H7 (cell line): ENCODE measurements at regions not wholly inside any gene's neighbourhood (a gene's known extent, or its start where the extent isn't known, plus 50 kb on each side); places are given as distances from the start of the nearest gene placed in this dataset.

Experiments
- DNase-seq: peaks from one replicate; pipeline ENCODE4 v3.0.0; 2012
- H3K27me3 ChIP-seq: 2 replicates; pipeline ENCODE4 v1.6.0; 2011; ENCODE audit warnings: mild to moderate bottlenecking, low read length; ENCODE audit not compliant: control insufficient read depth, insufficient read depth
- H3K36me3 ChIP-seq: replicated peaks from 2 replicates; pipeline ENCODE4 v1.5.1; 2011; ENCODE audit warnings: low read length; ENCODE audit not compliant: control insufficient read depth, insufficient read depth
- H3K4me3 ChIP-seq: 2 replicates; pipeline ENCODE4 v1.5.1; 2011; ENCODE audit warnings: low read depth, mild to moderate bottlenecking, control low read depth, low read length, moderate library complexity; ENCODE audit not compliant: insufficient read depth

DNA sequence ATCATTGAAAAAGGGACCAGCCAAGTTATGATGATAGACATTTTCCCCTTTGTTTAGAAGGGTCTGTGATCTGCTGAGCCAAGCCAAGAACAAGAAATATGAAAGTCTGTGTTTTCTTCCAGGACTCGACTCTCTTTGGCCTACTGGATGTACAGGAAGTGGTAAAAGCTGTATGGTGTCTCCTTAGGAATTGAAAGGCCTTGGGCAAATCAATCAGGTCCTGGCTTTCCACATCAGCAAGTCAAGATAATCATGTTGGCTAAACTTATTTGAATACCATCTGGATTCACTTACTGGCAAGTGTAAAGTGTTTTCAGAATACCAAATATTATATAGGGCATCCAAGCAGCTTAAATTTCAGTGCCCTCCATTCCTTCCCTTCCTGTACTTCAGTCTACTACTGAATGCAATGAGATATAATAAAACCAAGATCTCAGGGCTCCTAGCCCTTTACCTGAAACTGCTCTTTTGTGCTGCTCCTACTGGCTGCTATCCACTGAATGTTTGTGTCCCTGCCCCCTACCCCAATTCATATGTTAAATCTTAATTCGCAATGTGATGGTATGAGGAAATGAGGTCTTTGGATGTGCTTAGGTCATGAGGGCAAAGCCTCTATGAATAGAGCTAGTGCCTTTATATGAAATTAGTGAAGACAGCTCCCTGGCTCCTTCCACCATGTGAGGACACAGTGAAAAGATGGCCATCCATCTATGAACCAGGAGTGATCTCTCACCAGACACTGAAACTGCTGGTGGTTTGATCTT, 578.0 kb downstream of the SPRY1 start:
- Histone ChIP-seq H3K36me3 (no peaks in the 10 kb centered on the region), H3K27me3 (no peaks in the 10 kb centered on the region), H3K4me3 (no peak overlapping the region)
- no peak for DNase-seq

DNA sequence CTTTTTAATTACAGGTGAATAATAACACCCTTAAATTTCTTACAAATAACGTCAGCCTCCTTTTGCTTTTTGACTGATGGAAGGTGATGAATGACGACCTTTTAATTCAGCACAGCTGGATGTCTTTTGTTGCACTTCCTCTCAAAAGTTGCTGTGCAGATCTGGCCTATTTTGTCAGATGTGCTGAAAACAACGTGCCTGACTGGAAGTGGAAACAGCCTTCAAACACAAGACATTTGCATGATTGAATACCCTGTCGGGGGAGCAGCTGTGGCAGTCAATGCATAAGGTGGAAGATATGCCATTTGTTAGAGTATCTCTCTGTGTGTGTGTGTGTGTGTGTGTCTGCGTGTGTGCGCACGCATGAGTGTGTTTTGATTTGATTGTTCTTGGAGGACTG, 579.7 kb downstream of the SPRY1 start:
- Histone ChIP-seq H3K36me3 (no peaks in the 10 kb centered on the region), H3K27me3 (no peaks in the 10 kb centered on the region), H3K4me3 (no peak overlapping the region)
- DNase-seq: no peak

DNA sequence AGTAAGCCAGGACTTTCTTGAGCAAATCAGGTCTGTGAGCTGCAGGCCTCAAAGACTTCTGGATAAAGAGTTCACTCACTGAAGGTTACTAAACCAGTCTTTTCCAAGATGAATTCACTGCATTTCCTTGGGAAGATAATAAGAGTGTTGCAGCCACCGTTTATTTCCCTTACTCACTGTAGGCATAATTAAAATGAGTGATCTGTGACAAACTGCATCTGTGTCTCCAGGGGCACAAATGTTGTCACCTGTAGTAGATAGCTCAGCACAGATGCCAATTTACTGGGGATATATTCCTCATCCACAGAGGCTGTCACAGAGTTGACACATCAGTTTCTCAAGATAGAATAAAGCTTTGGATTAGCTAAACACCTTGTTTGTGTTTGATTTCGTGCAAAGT, 580.2 kb downstream of the SPRY1 start:
- Histone ChIP-seq H3K36me3 (no peaks in the 10 kb centered on the region), H3K4me3 (no peak overlapping the region), H3K27me3 (no peaks in the 10 kb centered on the region)
- DNase-seq: no peak

DNA sequence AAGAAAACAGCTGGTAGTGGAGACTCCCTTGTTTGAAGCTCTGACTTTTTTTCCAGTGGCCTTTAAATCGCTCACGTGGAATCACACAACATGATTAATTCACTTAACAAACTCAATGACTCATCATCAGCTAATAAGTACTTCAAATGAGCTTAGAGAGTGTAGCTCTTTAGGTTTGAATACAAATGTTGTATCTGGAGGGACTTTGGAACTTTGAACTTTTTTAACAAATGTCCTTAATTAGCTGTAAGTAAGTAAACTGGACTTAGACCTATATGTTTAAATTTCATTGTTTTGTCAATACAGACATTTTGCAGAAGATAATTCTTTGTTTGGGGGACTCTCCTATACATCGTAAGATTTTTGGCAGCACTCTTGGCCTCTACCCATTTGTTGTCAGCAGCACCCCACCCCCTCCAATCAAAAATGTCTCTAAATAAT, 581.1 kb downstream of the SPRY1 start:
- no peak overlapping the region for H3K4me3 ChIP-seq
- no peaks in the 10 kb centered on the region for H3K36me3 ChIP-seq
- no peak for DNase-seq
- no peaks in the 10 kb centered on the region for H3K27me3 ChIP-seq

DNA sequence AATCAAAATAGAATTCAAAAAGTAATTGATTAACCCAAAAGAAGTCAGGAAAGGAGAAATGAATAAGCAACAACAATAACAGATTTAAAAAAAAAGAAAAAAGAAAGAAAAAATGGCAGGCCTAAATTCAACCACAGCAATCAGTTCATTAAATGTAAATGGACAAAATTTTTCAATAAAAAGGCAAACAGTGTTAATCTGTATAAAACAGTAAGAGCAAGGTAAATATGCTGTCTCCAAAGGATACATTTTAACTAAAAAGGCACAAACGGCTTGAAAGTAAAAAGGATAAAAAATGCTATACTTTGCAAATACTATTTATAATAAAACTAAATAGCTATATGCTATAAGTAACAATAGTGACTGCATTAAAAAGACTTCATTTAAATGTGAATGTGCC, 582.0 kb downstream of the SPRY1 start:
- no peak for DNase-seq
- H3K27me3 ChIP-seq: no peaks in the 10 kb centered on the region
- no peak overlapping the region for H3K4me3 ChIP-seq
- H3K36me3 ChIP-seq: no peaks in the 10 kb centered on the region

DNA sequence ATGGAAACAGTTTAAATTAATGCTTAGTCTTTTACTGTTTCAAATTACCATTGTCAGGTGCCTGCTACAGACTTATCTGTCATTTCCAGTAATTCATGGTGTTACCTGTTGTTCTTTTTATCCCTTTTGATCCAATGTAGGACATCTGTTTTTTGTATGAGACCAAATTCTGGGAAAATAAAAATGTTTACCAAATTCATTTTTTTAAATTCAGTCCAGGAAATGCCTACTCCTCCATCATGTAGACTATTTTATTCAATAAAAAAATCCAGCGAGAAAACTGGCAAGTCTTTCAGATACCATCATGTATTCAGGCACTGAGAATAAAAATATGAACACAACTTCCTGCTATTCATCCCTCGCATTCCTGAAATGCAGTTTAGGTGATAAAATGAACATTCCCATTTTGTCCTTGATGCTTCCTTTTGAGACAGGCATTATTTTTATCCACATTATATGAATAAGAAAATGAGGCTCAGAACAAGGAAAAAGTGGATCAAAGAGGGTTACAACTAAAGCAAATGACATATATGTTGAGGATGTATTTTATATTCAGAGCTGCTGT, 584.2 kb downstream of the SPRY1 start:
- no peak overlapping the region for H3K4me3 ChIP-seq
- no peaks in the 10 kb centered on the region for H3K36me3 ChIP-seq
- H3K27me3 ChIP-seq: no peaks in the 10 kb centered on the region
- no peak for DNase-seq

DNA sequence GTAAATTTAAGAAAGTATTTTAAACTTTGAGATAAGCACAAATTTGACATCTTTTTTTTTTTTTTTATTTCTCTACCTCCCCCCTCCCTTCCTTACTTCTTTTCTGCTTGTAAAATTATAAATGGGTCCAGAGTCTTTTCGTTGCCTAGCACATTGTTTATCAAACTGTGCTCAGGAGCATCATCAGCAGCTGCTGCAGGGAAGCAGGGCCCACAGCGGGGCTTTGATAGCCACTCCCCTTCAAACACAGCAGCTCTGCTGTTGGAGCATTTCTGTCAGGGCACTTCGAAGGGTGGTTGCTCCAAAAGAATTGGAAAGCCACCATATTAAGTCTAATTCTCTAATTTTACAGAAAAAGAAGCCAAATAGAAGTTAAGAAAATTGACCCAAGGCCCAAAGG, 588.3 kb downstream of the SPRY1 start:
- Histone ChIP-seq H3K36me3 (no peaks in the 10 kb centered on the region), H3K4me3 (no peak overlapping the region), H3K27me3 (no peaks in the 10 kb centered on the region)
- no peak for DNase-seq

DNA sequence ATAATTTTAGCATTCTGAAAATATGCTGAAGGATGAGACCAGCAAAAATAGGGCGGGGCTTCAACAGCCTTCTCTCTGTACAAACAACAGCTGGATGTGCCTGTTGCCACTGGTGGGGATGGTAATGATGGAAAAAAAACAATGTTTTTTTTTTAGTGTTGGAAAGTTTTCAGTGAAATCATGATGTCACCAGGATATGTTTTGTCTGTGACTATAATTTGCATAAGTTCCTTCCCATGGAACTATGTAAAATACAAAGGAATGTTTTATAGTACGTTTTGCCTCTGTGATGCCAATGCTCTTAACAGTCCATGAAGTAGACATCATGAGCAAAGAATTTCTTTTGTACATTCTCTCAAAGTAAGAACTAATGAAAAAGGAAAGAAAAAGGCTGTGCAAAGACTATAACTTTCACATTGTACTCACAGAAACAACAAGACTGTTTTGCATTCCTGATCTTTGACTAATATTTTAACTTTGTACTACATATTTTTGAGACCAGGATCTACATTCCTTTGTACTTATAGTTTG, 589.7 kb downstream of the SPRY1 start:
- no peak for DNase-seq
- no peaks in the 10 kb centered on the region for H3K27me3 ChIP-seq
- no peaks in the 10 kb centered on the region for H3K36me3 ChIP-seq
- no peak overlapping the region for H3K4me3 ChIP-seq

DNA sequence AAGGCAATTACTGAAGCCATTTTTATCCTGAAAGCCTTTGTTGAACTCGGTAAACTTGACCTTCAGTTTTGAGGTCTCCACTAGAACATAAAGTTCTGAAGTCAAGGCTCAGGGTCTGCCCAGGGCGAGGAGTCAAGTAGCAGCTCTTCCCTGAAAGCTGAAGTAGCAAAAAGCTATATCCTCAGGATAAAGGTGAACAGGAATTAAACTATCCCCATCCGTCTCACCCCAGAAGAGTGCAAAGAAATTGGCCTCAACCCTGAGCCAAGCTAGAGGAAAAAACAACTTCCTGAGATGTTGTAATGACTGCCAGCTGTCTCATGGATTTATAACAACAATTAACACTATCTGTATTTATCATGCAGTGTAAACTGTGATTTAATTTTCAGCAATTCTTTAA, 590.8 kb downstream of the SPRY1 start:
- H3K4me3 ChIP-seq: no peak overlapping the region
- DNase-seq: no peak
- H3K36me3 ChIP-seq: no peaks in the 10 kb centered on the region
- H3K27me3 ChIP-seq: no peaks in the 10 kb centered on the region

DNA sequence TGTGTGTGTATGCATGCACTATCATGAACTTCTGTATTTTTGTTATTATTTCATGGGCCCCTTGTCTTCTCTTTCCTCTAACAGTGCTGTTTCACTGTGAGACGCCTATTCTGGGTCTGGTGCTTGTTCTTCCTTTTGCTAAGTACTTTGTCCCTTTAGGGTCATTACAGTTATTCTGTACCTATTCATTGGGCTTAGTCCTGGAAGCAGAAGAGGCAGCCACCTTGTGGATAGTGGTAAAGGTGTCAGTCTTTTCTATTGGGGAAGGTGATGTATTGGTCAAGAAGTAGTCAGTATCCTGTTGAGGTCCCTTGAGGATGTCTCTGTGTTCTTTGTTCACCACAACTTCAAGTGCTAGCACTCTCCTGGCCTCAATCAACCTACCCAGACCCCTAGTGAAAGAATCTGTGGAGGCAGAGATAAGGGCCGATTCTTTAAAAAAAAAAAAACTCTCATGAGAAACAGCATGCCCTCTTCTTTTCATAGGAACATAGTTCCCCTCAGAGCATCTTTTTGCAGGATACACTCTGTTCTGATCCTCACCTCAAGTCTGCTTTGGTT, 593.8 kb downstream of the SPRY1 start:
- H3K36me3 ChIP-seq: no peaks in the 10 kb centered on the region
- DNase-seq: no peak
- no peak overlapping the region for H3K4me3 ChIP-seq
- H3K27me3 ChIP-seq: no peaks in the 10 kb centered on the region

DNA sequence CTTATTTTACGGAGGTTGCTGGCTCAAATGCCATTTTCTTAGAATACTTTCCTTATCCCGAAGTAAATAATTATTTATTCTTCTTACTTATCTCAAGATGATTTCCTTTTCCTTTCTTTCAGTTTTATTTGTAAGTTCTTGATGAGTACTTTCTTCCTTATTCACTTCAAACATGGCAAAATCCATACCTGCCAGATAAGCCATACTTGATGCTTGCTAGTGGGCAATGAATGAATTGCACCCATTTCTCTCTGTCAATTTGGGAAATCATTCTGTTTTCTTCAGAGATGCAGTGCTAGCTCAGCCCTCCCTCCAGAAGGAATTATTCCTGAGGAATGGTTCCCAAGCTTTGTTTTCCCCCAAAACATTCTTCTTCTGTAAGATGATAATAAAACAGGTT, 598.3 kb downstream of the SPRY1 start:
- no peak for DNase-seq
- Histone ChIP-seq H3K36me3 (no peaks in the 10 kb centered on the region), H3K27me3 (no peaks in the 10 kb centered on the region), H3K4me3 (no peak overlapping the region)

DNA sequence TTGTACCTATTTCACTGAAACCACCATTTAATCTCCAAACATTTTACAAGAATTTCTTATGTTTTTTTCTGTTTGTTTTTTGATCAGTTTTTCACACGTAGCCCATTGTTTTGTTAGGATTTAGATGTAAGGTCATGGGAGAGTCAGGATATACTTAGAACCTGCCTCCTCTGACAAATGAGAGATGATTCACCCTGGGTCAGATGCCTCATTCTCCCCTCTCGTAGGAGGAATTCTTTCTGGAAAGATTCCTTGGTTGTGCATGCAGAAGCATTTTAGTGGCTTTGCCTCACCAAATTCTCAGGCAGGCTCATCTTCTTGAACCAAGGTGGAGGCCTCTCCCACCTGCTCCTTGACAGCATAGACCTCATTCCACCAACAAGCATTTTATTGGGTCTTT, 599.3 kb downstream of the SPRY1 start:
- Histone ChIP-seq H3K27me3 (no peaks in the 10 kb centered on the region), H3K36me3 (no peaks in the 10 kb centered on the region), H3K4me3 (no peak overlapping the region)
- no peak for DNase-seq

DNA sequence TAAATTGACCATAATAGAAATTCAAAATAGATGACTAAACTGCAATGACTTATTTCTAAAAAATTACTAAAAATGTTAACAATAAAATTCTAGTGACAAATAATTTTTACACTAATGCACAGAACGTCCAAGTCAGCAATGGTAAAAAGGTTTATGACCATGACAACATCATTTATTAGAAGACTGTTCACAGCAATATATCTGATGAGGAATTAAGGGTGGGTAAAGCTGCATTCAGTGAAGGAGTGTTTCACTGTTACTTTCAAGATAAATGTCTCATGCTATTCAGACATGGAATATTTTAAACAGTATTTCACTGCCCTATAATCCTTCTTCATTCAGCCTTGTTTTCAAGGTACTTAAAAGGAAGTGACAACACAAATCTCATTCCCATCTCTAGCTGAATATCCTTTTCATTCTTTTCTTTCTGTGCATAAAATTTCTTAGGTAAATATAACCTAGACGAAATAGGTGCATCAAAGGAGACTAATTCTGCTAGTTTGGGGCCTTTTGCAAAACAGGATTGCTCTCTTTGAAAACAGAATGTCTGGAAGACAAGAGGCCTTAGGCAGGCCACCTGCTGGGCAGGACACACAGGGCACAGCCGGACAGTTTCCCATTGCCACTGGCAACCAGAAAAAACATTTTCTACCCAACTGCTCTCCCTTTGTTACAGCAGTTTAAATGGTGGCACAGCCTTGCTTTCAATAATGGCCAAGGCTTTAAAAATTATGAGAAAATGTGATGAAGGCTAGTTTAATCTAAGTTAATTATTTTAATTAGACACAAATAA, 600.3 kb downstream of the SPRY1 start:
- no peak for DNase-seq
- no peaks in the 10 kb centered on the region for H3K27me3 ChIP-seq
- H3K4me3 ChIP-seq: no peak overlapping the region
- no peaks in the 10 kb centered on the region for H3K36me3 ChIP-seq

DNA sequence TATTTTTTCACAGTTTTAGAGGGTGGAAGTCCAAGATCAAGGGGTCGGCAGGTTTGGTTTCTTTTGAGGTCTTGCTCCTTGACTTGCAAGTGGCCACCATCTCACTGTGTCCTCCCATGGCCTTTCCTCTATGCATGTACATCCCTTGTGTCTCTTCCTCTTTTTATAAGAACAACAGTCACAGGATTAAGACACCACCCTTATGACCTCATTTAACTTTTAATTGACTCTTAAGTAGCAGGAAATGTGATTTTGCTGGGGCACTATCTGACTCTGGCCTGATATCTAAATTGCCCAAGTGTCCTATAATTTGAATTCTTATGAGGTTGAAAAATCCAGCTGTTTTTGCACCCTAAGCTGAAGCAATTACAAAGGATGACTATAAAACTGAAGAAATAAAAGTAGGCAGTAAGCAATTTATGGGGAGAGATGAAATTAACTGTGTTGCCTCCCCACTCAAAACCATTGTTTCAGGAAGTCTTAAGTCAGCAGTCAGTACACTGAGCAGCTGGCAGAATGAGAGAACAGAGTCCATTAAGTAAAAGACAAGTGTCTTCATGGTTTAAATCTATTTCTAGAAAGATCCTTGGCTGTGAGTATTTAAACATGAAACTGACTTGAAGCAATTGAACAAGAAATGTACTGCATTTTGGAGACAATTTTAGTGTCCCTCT, 601.3 kb downstream of the SPRY1 start:
- H3K27me3 ChIP-seq: no peaks in the 10 kb centered on the region
- no peaks in the 10 kb centered on the region for H3K36me3 ChIP-seq
- DNase-seq: no peak

More for the DNA sequence above, 601.3 kb downstream of the SPRY1 start:
- H3K4me3 ChIP-seq: no peak overlapping the region
